HL-60 (cell line): ENCODE measurements at regions not wholly inside any gene's neighbourhood (a gene's known extent, or its start where the extent isn't known, plus 50 kb on each side); places are given as distances from the start of the nearest gene placed in this dataset.
A peak's percentile ranks its signal among the peaks of the same experiment; 100 is the strongest.

Experiments used
- DNase-seq, 2 experiments: peaks; one replicate each; pipeline ENCODE4 v3.0.0-alpha.2; 2010 to 2020; ENCODE audit warnings: low read depth in 1 of 2, low spot score in 1 of 2
- H3K27ac ChIP-seq: fragments of 250-450 bp; sonication (Bioruptor Pico); replicated peaks from 2 replicates; pipeline ENCODE4 v1.5.1; 2020; ENCODE audit warnings: mild to moderate bottlenecking, moderate library complexity
- H3K27me3 ChIP-seq: fragments of 250-450 bp; sonication (Bioruptor Pico); 2 replicates; pipeline ENCODE4 v1.5.1; 2021; ENCODE audit warnings: mild to moderate bottlenecking, moderate library complexity; ENCODE audit not compliant: insufficient read depth, poor library complexity, severe bottlenecking
- H3K4me3 ChIP-seq: replicated peaks from 2 replicates; pipeline ENCODE4 v1.5.1; 2011; ENCODE audit warnings: mild to moderate bottlenecking, control low read depth, low read length; ENCODE audit not compliant: insufficient read depth
- CTCF ChIP-seq: IDR thresholded peaks from one replicate; pipeline ENCODE4 v1.5.1; 2011; ENCODE audit warnings: low read length, control low read depth, inconsistent platforms; ENCODE audit not compliant: insufficient read depth
- GABPA ChIP-seq: IDR thresholded peaks from 2 replicates; pipeline ENCODE4 v1.6.1; 2012; ENCODE audit warnings: low read depth
- POLR2AphosphoS5 ChIP-seq: IDR thresholded peaks from 2 replicates; pipeline ENCODE4 v1.6.1; 2012; ENCODE audit warnings: low read depth
- REST ChIP-seq: IDR thresholded peaks from 2 replicates; pipeline ENCODE4 v1.6.1; 2012; ENCODE audit warnings: low read depth; ENCODE audit not compliant: insufficient replicate concordance
- SPI1 ChIP-seq: IDR thresholded peaks from 2 replicates; pipeline ENCODE4 v1.6.1; 2012; ENCODE audit warnings: low read depth, mild to moderate bottlenecking, borderline replicate concordance

- TF ChIP-seq GABPA (no peak), REST (no peak), SPI1 (no peak), POLR2AphosphoS5 (no peak), CTCF (no peak)
- no peak for DNase-seq
- H3K4me3 ChIP-seq, result no peak overlapping the region
- peaks cover 6% of the 10 kb centered on the region for H3K27me3 ChIP-seq
- H3K27ac ChIP-seq, result no peak overlapping the region
These were observed 186.6 kb downstream of the RAB11FIP2 start for GRCh38 chr10:117860135-117860534.

- H3K27me3 ChIP-seq, result peaks cover 6% of the 10 kb centered on the region
- TF ChIP-seq CTCF, result peak; percentile 36
- no peak for TF ChIP-seq SPI1
- no peak for TF ChIP-seq REST
- TF ChIP-seq POLR2AphosphoS5, result no peak
- H3K27ac ChIP-seq, result no peak overlapping the region
- H3K4me3 ChIP-seq, result no peak overlapping the region
- DNase-seq, result no peak
These were observed 185.9 kb downstream of the RAB11FIP2 start for GRCh38 chr10:117860823-117861222.

GRCh38 chr10:117861329-117861728, 185.4 kb downstream of the RAB11FIP2 start:
- TF ChIP-seq GABPA, result no peak
- TF ChIP-seq REST, result no peak
- TF ChIP-seq SPI1, result no peak
- TF ChIP-seq CTCF, result no peak
- no peak for TF ChIP-seq POLR2AphosphoS5
- no peak overlapping the region for H3K4me3 ChIP-seq
- H3K27me3 ChIP-seq, result peaks cover 6% of the 10 kb centered on the region
- no peak overlapping the region for H3K27ac ChIP-seq
- no peak for DNase-seq
